IMR-90 (cell line): ENCODE measurements at regions not wholly inside any gene's neighbourhood (a gene's known extent, or its start where the extent isn't known, plus 50 kb on each side); places are given as distances from the start of the nearest gene placed in this dataset.

Source experiments
- ATAC-seq: fragments of 200-7000 bp; cut with Tn5 transposase; 2 replicates; pipeline ENCODE4 v1.9.1; 2020; ENCODE audit warnings: low read depth, mild to moderate bottlenecking, moderate library complexity
- BruUV-seq: library from RNA; stranded (reverse); fragments of 400-500 nt; replicated peaks from 2 replicates; lab custom pipeline; 2021; lab: Mats Ljungman, UMichigan
- CTCF ChIA-PET: fragments of 300-600 bp; formaldehyde crosslinking; extraction: SDS; loops from one replicate; lab custom pipeline; 2021; ENCODE audit warnings: antibody characterized with exemption; lab: Yijun Ruan, JAX
- POLR2A ChIA-PET: fragments of 300-600 bp; sonication (Branson Sonifier 250); formaldehyde crosslinking; loops from one replicate; lab custom pipeline; 2022; ENCODE audit warnings: antibody characterized with exemption; ENCODE audit not compliant: unreplicated experiment; lab: Charles Lee
- DNase-seq: peaks from one replicate; pipeline ENCODE4 v3.0.0; 2013
- H2AFZ ChIP-seq: replicated peaks from 2 replicates; pipeline ENCODE3; 2013; ENCODE audit warnings: low read length, mild to moderate bottlenecking; ENCODE audit not compliant: poor library complexity
- H2AK5ac ChIP-seq: 2 replicates; pipeline ENCODE4 v1.6.1; 2013; ENCODE audit warnings: low read depth, low read length, inconsistent platforms
- H2AK9ac ChIP-seq: replicated peaks from 2 replicates; pipeline ENCODE3; 2013; ENCODE audit warnings: mild to moderate bottlenecking, low read depth, low read length, moderate library complexity; ENCODE audit not compliant: poor library complexity
- H2BK120ac ChIP-seq: 2 replicates; pipeline ENCODE4 v1.6.1; 2013; ENCODE audit warnings: low read depth, low read length, inconsistent platforms
- H2BK15ac ChIP-seq: 3 replicates; pipeline ENCODE4 v1.6.1; 2013; ENCODE audit warnings: low read depth, low read length, inconsistent platforms
- H2BK20ac ChIP-seq: 2 replicates; pipeline ENCODE4 v1.6.1; 2013; ENCODE audit warnings: low read depth, mild to moderate bottlenecking, inconsistent platforms, low read length, moderate library complexity
- H2BK5ac ChIP-seq: 2 replicates; pipeline ENCODE4 v1.6.1; 2013; ENCODE audit warnings: mild to moderate bottlenecking, low read depth, low read length, inconsistent platforms; ENCODE audit not compliant: poor library complexity, severe bottlenecking
- H3K14ac ChIP-seq: replicated peaks from 2 replicates; pipeline ENCODE4 v1.6.1; 2013; ENCODE audit warnings: low read depth, low read length, inconsistent platforms
- H3K18ac ChIP-seq: 2 replicates; pipeline ENCODE4 v1.6.1; 2013; ENCODE audit warnings: low read depth, low read length, control low read depth
- H3K23ac ChIP-seq: 2 replicates; pipeline ENCODE4 v1.6.1; 2013; ENCODE audit warnings: low read depth, low read length, inconsistent platforms
- H3K27ac ChIP-seq: 2 replicates; pipeline ENCODE4 v1.5.1; 2013; ENCODE audit warnings: mild to moderate bottlenecking, control low read depth, low read length; ENCODE audit not compliant: insufficient read depth
- H3K27me3 ChIP-seq: 2 replicates; pipeline ENCODE4 v1.6.1; 2013; ENCODE audit warnings: low read length; ENCODE audit not compliant: control insufficient read depth, insufficient read depth
- H3K36me3 ChIP-seq: 2 replicates; pipeline ENCODE4 v1.6.1; 2013; ENCODE audit warnings: low read length, mixed read lengths; ENCODE audit not compliant: control insufficient read depth, insufficient read depth
- H3K4ac ChIP-seq: 2 replicates; pipeline ENCODE4 v1.6.1; 2013; ENCODE audit warnings: low read depth, low read length, inconsistent platforms
- H3K4me1 ChIP-seq: 2 replicates; pipeline ENCODE4 v1.6.1; 2013; ENCODE audit warnings: low read length, mixed read lengths; ENCODE audit not compliant: control insufficient read depth, insufficient read depth
- H3K4me2 ChIP-seq: 2 replicates; pipeline ENCODE4 v1.6.1; 2013; ENCODE audit warnings: low read depth, mild to moderate bottlenecking, control low read depth, low read length, moderate library complexity
- H3K4me3 ChIP-seq: 2 replicates; pipeline ENCODE4 v1.5.1; 2013; ENCODE audit warnings: low read depth, mild to moderate bottlenecking, control low read depth, low read length, moderate library complexity; ENCODE audit not compliant: insufficient read depth
- H3K56ac ChIP-seq: 2 replicates; pipeline ENCODE4 v1.6.1; 2013; ENCODE audit warnings: low read length, inconsistent platforms; ENCODE audit not compliant: insufficient read depth; ENCODE audit errors: extremely low read depth
- H3K79me1 ChIP-seq, 2 experiments: 2 replicates each; pipeline ENCODE4 v1.6.1; 2013; ENCODE audit warnings: low read length in 2 of 2, inconsistent platforms in 1 of 2, low read depth in 1 of 2
- H3K9ac ChIP-seq: 2 replicates; pipeline ENCODE4 v1.6.1; 2013; ENCODE audit warnings: low read depth, low read length, control low read depth
- H3K9me1 ChIP-seq: 2 replicates; pipeline ENCODE4 v1.6.1; 2013; ENCODE audit warnings: low read length, inconsistent platforms; ENCODE audit not compliant: insufficient read depth
- H3K9me3 ChIP-seq: 2 replicates; pipeline ENCODE4 v1.6.1; 2013; ENCODE audit warnings: low read length; ENCODE audit not compliant: control insufficient read depth, insufficient read depth
- H4K20me1 ChIP-seq: 2 replicates; pipeline ENCODE4 v1.6.1; 2013; ENCODE audit warnings: low read length, inconsistent platforms; ENCODE audit not compliant: insufficient read depth
- H4K5ac ChIP-seq: 2 replicates; pipeline ENCODE4 v1.6.1; 2013; ENCODE audit warnings: mild to moderate bottlenecking, low read depth, low read length, control low read depth
- H4K8ac ChIP-seq, 2 experiments: 2 replicates each; pipeline ENCODE4 v1.6.1; 2013; ENCODE audit warnings: low read depth in 2 of 2, low read length in 2 of 2, control low read depth in 1 of 2, inconsistent platforms in 1 of 2
- H4K91ac ChIP-seq: 2 replicates; pipeline ENCODE4 v1.6.1; 2013; ENCODE audit warnings: low read depth, low read length, inconsistent platforms; ENCODE audit not compliant: insufficient read depth
- CEBPB ChIP-seq: IDR thresholded peaks from 2 replicates; pipeline ENCODE4 v1.6.1; 2012; ENCODE audit warnings: low read depth, low read length, improper control_type of control experiment
- MAFK ChIP-seq: IDR thresholded peaks from 2 replicates; pipeline ENCODE4 v1.6.1; 2012; ENCODE audit warnings: low read depth, low read length, improper control_type of control experiment
- WGBS, 2 experiments: methylation state at CpG; one replicate each; pipeline versions ENCODE4 v1.1.5 to v1.1.7; 2013; ENCODE audit warnings: missing lambda C conversion rate in 2 of 2; ENCODE audit not compliant: insufficient read length in 1 of 2; ENCODE audit errors: extremely low coverage in 2 of 2; 5-methylcytosine and 5-hydroxymethylcytosine counted together
- dilution Hi-C: fragments of 300-500 bp; cut with HindIII; formaldehyde crosslinking; loops from one replicate; pipeline ENCODE4 v1.14.3; 2018; ENCODE audit warnings: low sequenced_read_pairs; ENCODE audit not compliant: unreplicated experiment
- in situ Hi-C: fragments of 300-500 bp; cut with MboI; formaldehyde crosslinking; loops from 3 replicates; pipeline ENCODE4 v1.14.3; 2019; ENCODE audit warnings: low sequenced_read_pairs, inconsistent platforms, mixed read lengths
- intact Hi-C: fragments of 100-400 bp; cut with micrococcal nuclease; formaldehyde crosslinking; loops from 2 replicates; pipeline ENCODE4 v1.10.0; 2022

GRCh38 chr2:191514613-191515012 is 163.3 kb upstream of the NABP1 start:
- H4K20me1 ChIP-seq, result no peaks in the 10 kb centered on the region
- H3K56ac ChIP-seq, result no peak overlapping the region
- dilution Hi-C loops, result no loop called here
- intact Hi-C loops, result no loop called here
- no peaks in the 10 kb centered on the region for H3K36me3 ChIP-seq
- no peak overlapping the region for H3K18ac ChIP-seq
- H3K4me1 ChIP-seq, result peaks cover 6% of the 10 kb centered on the region
- no peak overlapping the region for H4K5ac ChIP-seq
- no peaks in the 10 kb centered on the region for H3K9me1 ChIP-seq
- no peak overlapping the region for H4K91ac ChIP-seq
- no peak overlapping the region for H3K4me3 ChIP-seq
- no peak overlapping the region for H2AK5ac ChIP-seq
- H3K27me3 ChIP-seq, result no peaks in the 10 kb centered on the region; the same call in 1 of the 2 replicates
- H2BK20ac ChIP-seq, result no peak overlapping the region
- H3K23ac ChIP-seq, result no peak overlapping the region
- no peak overlapping the region for H3K14ac ChIP-seq
- no peaks in the 10 kb centered on the region for H3K79me1 ChIP-seq
- 50% methylated on average over 1 of the region's 4 CpGs; no CpG with 5 or more reads in 1 of the 2 experiments for WGBS, 2 experiments
- no peak overlapping the region for H2BK120ac ChIP-seq
- TF ChIP-seq MAFK, result peak; percentile 47
- no peak for TF ChIP-seq CEBPB
- no peak overlapping the region for H2AK9ac ChIP-seq
- no peak overlapping the region for H3K9ac ChIP-seq
- no peak overlapping the region for H4K8ac ChIP-seq
- in situ Hi-C loops, result no loop called here
- H3K27ac ChIP-seq, result no peak overlapping the region
- BruUV-seq, result no TSS peak
- CTCF ChIA-PET, result interaction anchor here (1.5 kb wide), 1 partner anchor 296 kb away, joined by 5 read pairs; no protein-coding TSS in a partner anchor
- H2BK15ac ChIP-seq, result no peak overlapping the region
- H3K9me3 ChIP-seq, result no peaks in the 10 kb centered on the region
- H2BK5ac ChIP-seq, result no peak overlapping the region
- POLR2A ChIA-PET, result no interaction called here
- no peak overlapping the region for H3K4me2 ChIP-seq
- H2AFZ ChIP-seq, result no peak overlapping the region
- DNase-seq (no peak), ATAC-seq (no peak)
- H3K4ac ChIP-seq, result no peak overlapping the region
